ENCODE measurements at regions not wholly inside any gene's neighbourhood (a gene's known extent, or its start where the extent isn't known, plus 50 kb on each side); places are given as distances from the start of the nearest gene placed in this dataset.
"Not testable (repeated sequence)": the region's sequence is repeated elsewhere in the genome, so short reads cannot be mapped to it uniquely, and the experiment has no call there.

DNA sequence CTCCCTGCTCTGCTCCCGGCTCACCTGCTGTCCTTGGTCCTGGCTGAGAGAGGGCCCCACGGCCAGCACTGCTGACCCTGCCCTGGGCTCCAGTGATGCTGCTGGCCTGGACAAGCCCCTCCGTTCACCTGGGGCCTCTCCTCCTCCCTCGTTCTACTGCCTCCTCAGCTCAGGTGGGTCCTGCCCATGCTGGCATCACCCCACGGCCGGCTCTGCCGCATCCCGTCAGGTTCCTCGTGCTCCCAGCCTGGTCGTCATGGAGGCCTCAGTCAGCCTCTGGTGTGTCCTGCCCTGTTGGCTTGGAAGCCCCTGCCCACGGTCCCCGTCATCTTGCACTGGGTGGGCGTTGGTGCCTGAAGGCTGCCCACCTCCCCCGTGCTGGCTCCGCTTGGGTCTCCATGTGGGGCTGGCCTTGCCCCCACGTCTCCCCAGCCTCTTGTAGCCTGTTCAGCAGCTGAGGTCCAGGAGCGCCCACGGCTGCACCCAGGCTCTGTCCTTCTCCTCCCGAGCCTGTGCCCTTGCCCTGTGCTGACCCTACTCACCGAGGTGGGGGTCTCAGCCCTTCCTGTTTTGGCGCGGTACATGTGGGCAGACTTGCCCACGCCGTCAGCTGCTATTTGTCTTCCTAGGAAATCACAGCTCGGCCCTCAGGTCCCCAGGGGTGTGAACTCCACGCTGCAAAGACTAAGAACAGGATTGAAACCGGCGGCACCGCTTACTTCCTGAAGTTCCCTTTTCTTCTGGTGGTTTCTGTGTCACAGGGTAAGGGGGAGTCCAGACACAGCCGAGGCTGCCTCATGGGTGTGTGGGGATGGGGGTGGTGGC is 121.6 kb downstream of the TMEM121 start:
- Mint-ChIP-seq H3K9me3 (peaks cover 3% of the 10 kb centered on the region), H3K36me3 (no peaks in the 10 kb centered on the region), H3K27me3 (peaks cover 4% of the 10 kb centered on the region), H3K4me1 (peaks cover 5% of the 10 kb centered on the region), H3K4me3 (peak overlapping the region; percentile 64), H3K27ac (peak overlapping the region; percentile 5)
- DNase-seq = no peak

DNA sequence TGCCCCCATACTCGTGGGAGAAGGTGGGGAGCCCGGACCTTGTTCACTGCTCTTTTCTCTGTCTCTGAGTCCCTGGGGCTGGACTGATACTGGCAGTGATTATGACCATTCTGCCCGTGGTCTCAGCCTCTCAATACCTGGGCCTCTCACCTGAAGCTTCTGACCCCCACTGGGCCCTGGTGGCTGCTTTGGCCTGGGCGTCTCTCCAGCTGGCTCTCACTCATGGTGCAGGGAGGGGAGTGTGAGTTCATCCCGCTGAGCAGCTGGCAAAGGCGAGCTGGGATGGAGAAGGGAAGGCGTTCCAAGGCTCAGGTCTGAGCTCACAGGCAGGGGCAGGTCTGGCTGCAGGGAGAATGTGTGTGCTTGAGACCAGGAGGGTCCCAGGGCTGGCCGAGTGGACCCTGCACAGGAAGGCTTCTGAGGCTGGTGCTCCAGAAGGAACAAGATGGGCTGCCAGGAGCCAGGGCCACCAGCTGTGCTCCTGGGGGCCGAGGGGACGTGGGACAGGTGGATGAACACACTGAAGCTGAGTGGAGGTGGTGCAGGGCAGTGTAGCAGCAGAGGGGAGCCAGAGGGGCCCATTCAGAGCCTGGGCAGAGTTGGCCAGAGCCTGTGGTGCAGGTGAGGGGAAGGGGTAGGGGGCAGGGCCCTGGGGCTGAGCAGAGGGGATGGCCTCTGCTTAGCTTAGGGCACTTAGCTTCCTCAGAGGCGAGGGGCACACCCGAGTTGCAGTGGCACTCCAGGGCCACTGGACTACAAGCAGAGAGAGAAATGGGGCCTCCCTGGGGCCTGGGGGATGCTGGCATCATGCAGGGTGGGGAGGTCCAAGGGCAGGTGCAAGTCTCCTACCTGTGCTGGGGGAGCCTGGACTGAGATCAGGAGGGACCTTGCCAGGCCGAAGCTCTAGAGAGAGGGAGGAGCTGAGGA is 122.5 kb downstream of the TMEM121 start:
- not testable (repeated sequence) for H3K36me3 Mint-ChIP-seq, H3K4me1 Mint-ChIP-seq, H3K4me3 Mint-ChIP-seq, H3K9me3 Mint-ChIP-seq, H3K27me3 Mint-ChIP-seq, DNase-seq
- H3K27ac Mint-ChIP-seq = peak overlapping the region; percentile 5

DNA sequence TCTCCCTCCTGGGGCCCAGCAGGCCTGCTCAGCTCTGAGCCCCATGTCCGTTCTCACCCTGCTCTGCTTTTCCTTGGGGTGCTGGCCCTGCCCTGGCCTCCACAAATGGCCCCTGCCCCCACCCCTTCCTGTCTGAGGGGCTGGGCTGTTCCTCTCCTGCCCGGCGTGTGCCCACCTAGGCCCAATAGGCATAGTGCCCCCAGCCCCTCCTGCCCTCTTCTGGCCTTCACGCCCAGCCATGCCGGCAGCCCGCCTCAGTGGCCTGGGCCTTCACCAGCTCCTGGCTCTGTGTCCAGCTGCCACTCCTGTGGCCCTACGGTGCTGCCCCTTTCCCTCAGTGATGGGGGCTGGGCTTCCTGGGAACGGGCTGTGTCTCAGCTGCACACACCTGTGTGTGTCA is 125.9 kb downstream of the TMEM121 start:
- DNase-seq, H3K27me3 Mint-ChIP-seq, H3K4me1 Mint-ChIP-seq, H3K4me3 Mint-ChIP-seq, H3K9me3 Mint-ChIP-seq, H3K36me3 Mint-ChIP-seq, H3K27ac Mint-ChIP-seq: not testable (repeated sequence)

DNA sequence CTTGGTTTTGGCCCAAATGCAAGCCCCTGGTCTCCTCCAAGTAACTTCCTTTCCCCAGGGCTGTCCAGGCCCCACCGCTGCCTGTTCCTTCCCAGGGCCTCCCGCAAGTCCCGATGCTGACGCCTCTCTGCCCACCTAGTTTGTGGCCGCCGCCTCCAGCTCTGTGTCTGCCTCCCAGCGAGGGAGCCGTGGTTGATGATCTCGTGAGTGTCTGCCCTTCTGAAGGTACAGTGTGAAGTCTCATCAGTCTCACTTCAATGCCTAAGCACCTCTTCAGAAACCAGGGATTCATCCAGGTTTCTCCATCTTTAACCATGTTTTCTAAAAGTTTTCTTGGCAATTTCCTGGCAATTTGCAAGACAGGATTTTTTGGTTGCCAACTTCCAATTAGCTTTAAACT is 127.5 kb downstream of the TMEM121 start:
- peaks cover 20% of the 10 kb centered on the region for H3K9me3 Mint-ChIP-seq
- not testable (repeated sequence) for H3K36me3 Mint-ChIP-seq, H3K4me3 Mint-ChIP-seq, H3K27me3 Mint-ChIP-seq, H3K4me1 Mint-ChIP-seq, H3K27ac Mint-ChIP-seq, DNase-seq

DNA sequence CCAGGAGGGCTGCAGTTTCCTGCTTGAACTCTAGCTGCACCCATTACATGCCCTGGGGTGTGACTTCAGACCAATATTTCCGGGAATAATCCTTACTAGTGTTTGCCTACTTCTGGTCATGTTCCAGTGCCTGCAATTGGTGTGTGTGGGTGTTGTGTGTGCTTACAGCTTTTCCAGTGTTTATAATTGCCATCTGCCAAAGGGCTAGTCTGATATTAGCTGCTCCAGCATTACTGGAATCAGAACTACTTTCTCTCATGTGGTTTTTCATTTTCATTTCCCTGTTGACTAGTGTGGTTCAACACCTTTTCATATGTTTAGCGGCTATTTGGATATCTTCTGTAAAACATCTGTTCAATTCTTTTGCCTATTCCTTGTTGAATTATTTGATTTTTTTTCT is 132.9 kb downstream of the TMEM121 start:
- not testable (repeated sequence) for H3K27ac Mint-ChIP-seq, H3K4me1 Mint-ChIP-seq, H3K27me3 Mint-ChIP-seq

DNA sequence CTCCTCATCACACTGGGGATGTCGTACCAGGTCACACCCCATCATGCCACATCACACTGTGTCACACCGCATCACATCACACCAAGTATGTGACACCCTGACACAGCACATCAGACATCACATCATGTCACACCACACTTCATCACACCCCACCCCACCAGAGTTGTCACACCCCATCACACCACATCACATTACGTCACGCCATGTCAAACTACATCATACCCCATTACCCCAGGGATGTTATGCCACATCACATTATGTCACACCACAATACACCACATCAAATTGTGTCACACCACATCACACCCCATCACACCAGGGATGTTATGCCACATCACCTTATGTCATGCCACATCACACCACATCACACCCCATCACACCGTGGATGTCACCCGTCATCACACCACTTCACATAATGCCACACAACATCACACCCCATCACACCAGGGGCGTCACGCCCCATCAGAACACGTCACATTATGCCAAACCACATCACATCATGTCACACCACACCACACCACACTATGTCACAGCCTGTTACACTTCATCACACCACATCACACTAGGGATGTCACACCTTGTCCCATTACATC is 133.6 kb downstream of the TMEM121 start:
- H3K27ac Mint-ChIP-seq = no peak overlapping the region
- no peak overlapping the region for H3K4me3 Mint-ChIP-seq
- no peaks in the 10 kb centered on the region for H3K4me1 Mint-ChIP-seq
- no peaks in the 10 kb centered on the region for H3K27me3 Mint-ChIP-seq
- H3K9me3 Mint-ChIP-seq = peaks cover 30% of the 10 kb centered on the region
- H3K36me3 Mint-ChIP-seq = no peaks in the 10 kb centered on the region
- DNase-seq = no peak

More for the DNA sequence above, 132.9 kb downstream of the TMEM121 start:
- H3K36me3 Mint-ChIP-seq, DNase-seq, H3K4me3 Mint-ChIP-seq: not testable (repeated sequence)
- peaks cover 30% of the 10 kb centered on the region for H3K9me3 Mint-ChIP-seq

DNA sequence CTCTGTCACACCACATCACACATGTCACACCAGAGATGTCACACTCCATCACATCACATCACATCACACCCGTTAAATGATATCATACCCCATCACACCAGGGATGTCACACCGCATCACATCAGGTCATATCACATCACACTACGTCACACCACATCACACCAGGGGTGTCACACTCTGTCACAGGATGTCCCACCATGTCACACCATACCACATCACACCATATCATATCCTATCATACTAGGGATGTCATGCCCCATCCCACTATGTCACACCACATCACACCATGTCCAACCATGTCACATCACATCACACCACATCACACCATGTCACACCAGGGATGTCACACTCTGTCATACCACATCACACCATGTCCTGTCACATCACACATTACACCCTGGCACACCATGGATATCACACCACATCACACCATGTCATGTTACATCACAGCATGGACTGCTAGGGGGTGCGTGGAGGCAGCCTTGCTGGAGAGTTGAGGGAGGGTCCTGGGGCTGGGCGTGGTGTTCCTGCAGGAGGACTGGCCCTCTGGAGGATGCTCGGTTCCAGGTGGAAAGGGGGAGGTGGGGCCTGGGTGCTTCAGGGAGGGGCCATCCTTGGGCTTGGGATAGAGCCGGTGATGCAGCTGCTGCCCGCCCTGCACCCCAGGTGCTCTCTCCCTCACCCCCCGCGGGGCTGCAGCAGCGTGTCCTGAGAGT is 134.6 kb downstream of the TMEM121 start:
- Mint-ChIP-seq H3K27ac (no peak overlapping the region), H3K4me3 (no peak overlapping the region), H3K27me3 (peaks cover 4% of the 10 kb centered on the region), H3K4me1 (no peaks in the 10 kb centered on the region), H3K9me3 (peaks cover 30% of the 10 kb centered on the region), H3K36me3 (no peaks in the 10 kb centered on the region)
- DNase-seq = no peak

DNA sequence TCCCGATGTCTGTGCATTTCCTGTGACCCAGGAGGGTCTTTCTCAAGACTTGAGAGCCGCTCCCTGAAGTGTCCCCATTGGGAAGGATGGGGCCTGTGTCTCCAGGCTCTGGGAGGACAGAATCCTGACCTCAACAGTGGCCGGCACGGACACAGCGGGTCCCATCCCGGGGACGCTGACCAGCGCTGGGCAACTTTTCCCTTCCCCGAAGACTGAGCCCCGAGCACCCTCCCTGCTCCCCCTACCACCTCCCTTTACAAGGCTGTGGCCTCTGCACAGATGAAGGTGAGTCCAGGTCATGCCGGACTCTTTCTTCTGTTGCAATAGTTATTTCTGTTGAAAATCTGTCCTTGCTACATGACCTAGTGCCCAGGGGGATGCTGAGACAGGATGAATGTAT is 135.7 kb downstream of the TMEM121 start:
- H3K27me3 Mint-ChIP-seq, H3K4me1 Mint-ChIP-seq, H3K36me3 Mint-ChIP-seq, H3K27ac Mint-ChIP-seq, DNase-seq, H3K4me3 Mint-ChIP-seq: not testable (repeated sequence)
- peaks cover 26% of the 10 kb centered on the region for H3K9me3 Mint-ChIP-seq

DNA sequence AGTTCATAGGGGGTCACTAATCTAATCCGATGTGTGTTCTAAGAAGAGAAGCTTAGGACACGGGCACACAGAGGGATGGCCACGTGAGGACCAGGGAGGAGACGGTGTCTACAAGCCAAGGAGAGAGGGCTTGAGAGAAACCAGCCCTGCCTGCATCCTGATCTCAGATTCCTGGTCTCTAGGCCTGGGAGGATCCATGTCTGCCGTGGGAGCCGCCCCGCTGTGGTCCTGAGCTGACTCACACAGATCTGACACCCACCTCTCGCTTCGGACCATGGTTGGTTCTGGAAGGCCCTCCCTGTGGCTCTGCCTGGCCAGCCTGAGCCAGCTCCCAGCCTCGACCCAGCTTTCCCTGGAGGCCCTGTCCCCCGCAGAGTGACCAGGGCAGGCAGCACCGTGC is 136.2 kb downstream of the TMEM121 start:
- not testable (repeated sequence) for H3K27ac Mint-ChIP-seq, H3K4me3 Mint-ChIP-seq
- H3K9me3 Mint-ChIP-seq = peaks cover 23% of the 10 kb centered on the region

DNA sequence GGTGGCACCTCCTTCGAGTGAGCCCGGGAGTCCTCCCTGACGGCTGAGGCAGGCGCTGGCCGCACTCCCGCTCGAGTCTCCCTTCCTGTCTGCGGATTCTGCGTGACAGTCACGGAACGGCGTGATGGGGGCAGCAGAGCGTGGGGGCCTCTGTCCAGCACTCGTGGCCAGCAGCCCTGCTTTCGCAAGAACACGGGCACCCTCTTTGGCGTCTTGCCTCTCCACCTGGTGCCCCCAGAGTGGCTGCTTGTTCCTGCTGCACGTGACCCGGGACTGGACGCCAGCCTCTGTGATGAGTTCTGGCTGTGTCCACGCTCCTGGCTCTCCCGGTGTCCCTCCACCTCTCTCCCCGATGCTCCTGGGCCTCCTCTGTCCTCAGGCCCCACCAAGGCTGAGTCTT is 136.9 kb downstream of the TMEM121 start:
- H3K4me3 Mint-ChIP-seq, DNase-seq, H3K4me1 Mint-ChIP-seq, H3K27me3 Mint-ChIP-seq, H3K36me3 Mint-ChIP-seq, H3K27ac Mint-ChIP-seq: not testable (repeated sequence)
- peaks cover 18% of the 10 kb centered on the region for H3K9me3 Mint-ChIP-seq

More for the DNA sequence above, 136.2 kb downstream of the TMEM121 start:
- not testable (repeated sequence) for H3K36me3 Mint-ChIP-seq, H3K27me3 Mint-ChIP-seq, H3K4me1 Mint-ChIP-seq, DNase-seq

DNA sequence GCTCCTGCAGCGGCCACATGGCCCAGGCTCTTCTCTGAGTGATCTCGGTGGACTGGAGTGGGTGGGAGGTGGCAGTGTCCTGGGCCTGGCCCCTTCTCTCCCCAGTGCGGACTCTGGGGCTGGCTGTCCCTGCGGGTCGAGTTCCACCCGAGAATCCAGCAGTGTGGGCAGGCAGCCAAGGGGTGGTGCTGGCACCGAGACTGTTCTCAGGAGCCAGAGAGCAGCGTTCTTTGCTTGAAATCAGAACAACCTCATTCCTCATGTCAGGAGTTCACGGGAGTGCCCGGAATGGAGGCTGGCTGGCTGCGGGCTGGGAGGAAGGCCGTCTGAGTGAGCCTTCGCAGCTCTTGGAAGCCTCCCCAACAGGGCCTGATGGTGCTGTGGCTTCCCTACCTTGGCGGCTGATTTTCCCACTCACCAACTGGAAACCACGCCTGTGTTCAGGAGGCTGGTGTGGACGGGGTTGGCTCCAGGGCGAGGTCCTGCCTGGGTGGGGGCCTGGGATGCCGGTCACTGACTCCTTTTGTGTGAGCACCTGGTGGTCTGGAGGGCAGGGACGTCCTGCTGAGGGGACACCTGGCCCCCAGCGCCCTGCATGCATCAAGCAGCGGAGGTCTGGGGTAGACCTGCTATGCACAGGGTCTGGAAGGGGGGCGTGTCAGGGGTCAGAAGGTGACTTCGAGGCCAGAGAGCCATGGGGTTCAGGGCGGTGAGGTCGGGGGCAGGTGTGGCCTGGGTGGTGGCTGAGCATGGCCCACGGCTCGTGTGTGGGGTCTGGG is 137.6 kb downstream of the TMEM121 start:
- H3K4me3 Mint-ChIP-seq, DNase-seq, H3K36me3 Mint-ChIP-seq, H3K27ac Mint-ChIP-seq, H3K27me3 Mint-ChIP-seq, H3K4me1 Mint-ChIP-seq: not testable (repeated sequence)
- peaks cover 13% of the 10 kb centered on the region for H3K9me3 Mint-ChIP-seq

DNA sequence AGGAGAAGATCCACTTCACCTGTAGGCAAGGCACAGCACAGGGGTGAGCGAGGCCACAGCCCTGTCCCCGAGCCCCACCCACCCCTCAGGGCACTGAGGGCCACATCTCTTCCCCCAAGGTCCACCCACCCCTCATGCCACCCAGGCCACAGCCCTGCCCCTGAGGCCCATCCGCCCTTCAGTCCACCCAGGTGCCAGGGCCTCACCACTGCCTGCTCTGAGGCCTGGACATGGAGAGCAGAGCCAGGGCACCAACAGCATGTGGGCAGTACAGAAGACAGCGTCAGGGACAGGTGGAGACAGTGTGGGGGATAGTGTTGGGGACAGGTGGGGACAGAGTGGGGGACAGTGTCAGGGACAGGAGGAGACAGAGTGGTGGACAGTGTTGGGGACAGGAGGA is 138.3 kb downstream of the TMEM121 start:
- H3K4me3 Mint-ChIP-seq = no peak overlapping the region
- no peak overlapping the region for H3K27ac Mint-ChIP-seq
- no peaks in the 10 kb centered on the region for H3K4me1 Mint-ChIP-seq
- peaks cover 8% of the 10 kb centered on the region for H3K9me3 Mint-ChIP-seq
- peaks cover 4% of the 10 kb centered on the region for H3K27me3 Mint-ChIP-seq
- DNase-seq = no peak
- H3K36me3 Mint-ChIP-seq = no peaks in the 10 kb centered on the region

DNA sequence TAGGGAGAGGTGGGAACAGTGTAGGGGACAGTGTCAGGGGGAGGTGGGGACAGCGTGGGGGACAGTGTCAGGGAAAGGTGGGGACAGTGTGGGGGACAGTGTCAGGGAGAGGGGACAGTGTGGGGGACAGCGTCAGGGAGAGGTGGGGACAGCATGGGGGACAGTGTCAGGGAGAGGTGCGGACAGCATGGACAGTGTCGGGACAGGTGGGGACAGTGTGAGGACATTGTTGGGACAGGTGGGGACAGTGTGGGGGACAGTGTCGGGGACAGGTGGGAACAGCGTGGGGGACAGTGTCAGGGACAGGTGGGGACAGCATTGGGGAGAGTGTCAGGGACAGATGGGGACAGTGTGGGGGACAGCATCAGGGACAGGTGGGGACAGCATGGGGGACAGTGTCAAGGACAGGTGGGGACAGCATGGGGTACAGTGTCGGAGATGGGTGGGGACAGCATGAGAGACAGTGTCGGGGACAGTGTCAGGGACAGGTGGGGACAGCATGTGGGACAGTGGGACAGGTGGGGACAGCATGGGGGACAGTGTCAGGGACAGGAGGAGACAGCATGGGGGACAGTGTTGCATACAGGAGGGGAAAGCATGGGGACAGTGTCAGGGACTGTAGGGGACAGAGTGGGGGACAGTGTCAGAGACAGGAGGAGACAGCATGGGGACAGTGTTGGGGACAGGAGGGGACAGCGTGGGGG is 139.0 kb downstream of the TMEM121 start:
- no peaks in the 10 kb centered on the region for H3K4me1 Mint-ChIP-seq

DNA sequence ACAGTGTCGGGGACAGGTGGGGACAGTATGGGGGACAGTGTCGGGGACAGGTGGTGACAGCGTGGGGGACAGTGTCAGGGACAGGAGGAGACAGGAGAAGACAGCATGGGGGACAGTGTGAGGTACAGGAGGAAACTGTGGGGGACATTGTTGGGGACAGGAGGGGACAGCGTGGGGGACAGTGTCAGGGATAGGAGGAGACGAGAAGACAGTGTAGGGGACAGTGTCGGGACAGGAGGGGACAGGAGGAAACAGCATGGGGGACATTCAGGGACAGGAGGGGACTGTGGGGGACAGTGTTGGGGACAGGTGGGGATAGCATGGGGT is 139.5 kb downstream of the TMEM121 start:
- H3K4me1 Mint-ChIP-seq = no peaks in the 10 kb centered on the region
- no peaks in the 10 kb centered on the region for H3K36me3 Mint-ChIP-seq
- peaks cover 4% of the 10 kb centered on the region for H3K27me3 Mint-ChIP-seq
- no peak overlapping the region for H3K4me3 Mint-ChIP-seq
- no peak for DNase-seq
- H3K9me3 Mint-ChIP-seq = no peaks in the 10 kb centered on the region
- no peak overlapping the region for H3K27ac Mint-ChIP-seq

More for the DNA sequence above, 139.0 kb downstream of the TMEM121 start:
- Mint-ChIP-seq H3K9me3 (peaks cover 2% of the 10 kb centered on the region), H3K27me3 (peaks cover 4% of the 10 kb centered on the region), H3K27ac (no peak overlapping the region), H3K36me3 (no peaks in the 10 kb centered on the region), H3K4me3 (no peak overlapping the region)
- DNase-seq = no peak

Data from activated naive CD8-positive, alpha-beta T cell treated with anti-CD3 and anti-CD28 coated beads for 36 hours (primary cell).